ENCODE measurements at regions not wholly inside any gene's neighbourhood (a gene's known extent, or its start where the extent isn't known, plus 50 kb on each side); places are given as distances from the start of the nearest gene placed in this dataset.
"Not testable (repeated sequence)": the region's sequence is repeated elsewhere in the genome, so short reads cannot be mapped to it uniquely, and the experiment has no call there.

GRCh38 chr6:130632897-130633296 lies 194.3 kb upstream of the SMLR1 start:
- Mint-ChIP-seq H3K36me3 (ENCODE audit: insufficient read depth) (no peaks in the 10 kb centered on the region), H3K4me1 (ENCODE audit: low read depth) (peaks cover 6% of the 10 kb centered on the region), H3K27ac (no peak overlapping the region), H3K27me3 (no peaks in the 10 kb centered on the region), H3K9me3 (ENCODE audit: low read depth) (peaks cover 10% of the 10 kb centered on the region), H3K4me3 (ENCODE audit: low read depth) (no peak overlapping the region)
- TF ChIP-seq, protein P1, sequence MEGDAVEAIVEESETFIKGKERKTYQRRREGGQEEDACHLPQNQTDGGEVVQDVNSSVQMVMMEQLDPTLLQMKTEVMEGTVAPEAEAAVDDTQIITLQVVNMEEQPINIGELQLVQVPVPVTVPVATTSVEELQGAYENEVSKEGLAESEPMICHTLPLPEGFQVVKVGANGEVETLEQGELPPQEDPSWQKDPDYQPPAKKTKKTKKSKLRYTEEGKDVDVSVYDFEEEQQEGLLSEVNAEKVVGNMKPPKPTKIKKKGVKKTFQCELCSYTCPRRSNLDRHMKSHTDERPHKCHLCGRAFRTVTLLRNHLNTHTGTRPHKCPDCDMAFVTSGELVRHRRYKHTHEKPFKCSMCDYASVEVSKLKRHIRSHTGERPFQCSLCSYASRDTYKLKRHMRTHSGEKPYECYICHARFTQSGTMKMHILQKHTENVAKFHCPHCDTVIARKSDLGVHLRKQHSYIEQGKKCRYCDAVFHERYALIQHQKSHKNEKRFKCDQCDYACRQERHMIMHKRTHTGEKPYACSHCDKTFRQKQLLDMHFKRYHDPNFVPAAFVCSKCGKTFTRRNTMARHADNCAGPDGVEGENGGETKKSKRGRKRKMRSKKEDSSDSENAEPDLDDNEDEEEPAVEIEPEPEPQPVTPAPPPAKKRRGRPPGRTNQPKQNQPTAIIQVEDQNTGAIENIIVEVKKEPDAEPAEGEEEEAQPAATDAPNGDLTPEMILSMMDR (IDR thresholded peaks at IDR 0.05; ENCODE audit: unreplicated experiment): no peak
- DNase-seq (ENCODE audit: low spot score, unreplicated experiment): no peak

GRCh38 chr6:130643361-130643760 lies 183.8 kb upstream of the SMLR1 start:
- TF ChIP-seq, protein P1 (IDR thresholded peaks at IDR 0.05; ENCODE audit: unreplicated experiment): no peak
- Mint-ChIP-seq H3K9me3 (ENCODE audit: low read depth) (peaks cover 17% of the 10 kb centered on the region), H3K27ac (no peak overlapping the region), H3K27me3 (no peaks in the 10 kb centered on the region), H3K4me1 (ENCODE audit: low read depth) (no peaks in the 10 kb centered on the region), H3K36me3 (ENCODE audit: insufficient read depth) (no peaks in the 10 kb centered on the region), H3K4me3 (ENCODE audit: low read depth) (no peak overlapping the region)
- no peak for DNase-seq (ENCODE audit: low spot score, unreplicated experiment)

GRCh38 chr6:130644175-130644574 lies 183.0 kb upstream of the SMLR1 start:
- Mint-ChIP-seq H3K4me3 (ENCODE audit: low read depth) (no peak overlapping the region), H3K27me3 (no peaks in the 10 kb centered on the region), H3K4me1 (ENCODE audit: low read depth) (no peaks in the 10 kb centered on the region), H3K27ac (no peak overlapping the region), H3K9me3 (ENCODE audit: low read depth) (peaks cover 12% of the 10 kb centered on the region), H3K36me3 (ENCODE audit: insufficient read depth) (no peaks in the 10 kb centered on the region)
- TF ChIP-seq, protein P1 (IDR thresholded peaks at IDR 0.05; ENCODE audit: unreplicated experiment): no peak
- no peak for DNase-seq (ENCODE audit: low spot score, unreplicated experiment)

- DNase-seq (ENCODE audit: low spot score, unreplicated experiment); H3K4me3 Mint-ChIP-seq (ENCODE audit: low read depth); H3K9me3 Mint-ChIP-seq (ENCODE audit: low read depth); H3K36me3 Mint-ChIP-seq (ENCODE audit: insufficient read depth); H3K27ac Mint-ChIP-seq; H3K4me1 Mint-ChIP-seq (ENCODE audit: low read depth); H3K27me3 Mint-ChIP-seq: not testable (repeated sequence)
These were observed 182.4 kb upstream of the SMLR1 start for GRCh38 chr6:130644769-130645168.

DNA sequence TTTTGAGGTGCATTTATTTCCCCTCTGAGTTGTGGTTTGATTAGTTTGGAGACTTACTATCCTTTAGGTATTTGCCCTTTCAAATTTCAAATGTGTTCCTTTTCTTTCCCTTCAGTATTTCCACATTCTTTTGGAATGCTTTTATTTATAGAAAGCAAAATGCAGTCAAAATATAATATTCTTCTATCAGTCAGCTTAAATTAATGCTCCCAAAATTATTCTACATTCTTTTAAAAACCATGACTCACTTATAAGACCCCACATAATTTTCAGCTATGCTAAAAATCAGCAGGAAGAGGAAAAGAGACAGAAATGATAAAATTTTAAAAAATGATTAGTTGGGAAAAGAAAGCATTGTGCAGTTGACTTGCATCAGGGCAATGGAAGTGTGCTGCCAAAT lies 180.0 kb upstream of the SMLR1 start:
- TF ChIP-seq, protein P1 (IDR thresholded peaks at IDR 0.05; ENCODE audit: unreplicated experiment): no peak
- no peak for DNase-seq (ENCODE audit: low spot score, unreplicated experiment)
- no peaks in the 10 kb centered on the region for H3K36me3 Mint-ChIP-seq (ENCODE audit: insufficient read depth)
- H3K27ac Mint-ChIP-seq: no peak overlapping the region
- no peak overlapping the region for H3K4me3 Mint-ChIP-seq (ENCODE audit: low read depth)
- H3K4me1 Mint-ChIP-seq (ENCODE audit: low read depth): no peaks in the 10 kb centered on the region
- no peaks in the 10 kb centered on the region for H3K27me3 Mint-ChIP-seq
- H3K9me3 Mint-ChIP-seq (ENCODE audit: low read depth): peaks cover 8% of the 10 kb centered on the region

GRCh38 chr6:130655586-130655985 lies 171.6 kb upstream of the SMLR1 start:
- no peak for DNase-seq (ENCODE audit: low spot score, unreplicated experiment)

More at GRCh38 chr6:130655586-130655985, 171.6 kb upstream of the SMLR1 start:
- TF ChIP-seq, protein P1 (IDR thresholded peaks at IDR 0.05; ENCODE audit: unreplicated experiment): no peak
- Mint-ChIP-seq H3K27ac (no peak overlapping the region), H3K9me3 (ENCODE audit: low read depth) (no peaks in the 10 kb centered on the region), H3K4me1 (ENCODE audit: low read depth) (no peaks in the 10 kb centered on the region), H3K4me3 (ENCODE audit: low read depth) (no peak overlapping the region), H3K36me3 (ENCODE audit: insufficient read depth) (no peaks in the 10 kb centered on the region), H3K27me3 (no peaks in the 10 kb centered on the region)
